Esophagus muscularis mucosa (tissue), 4 donors: ENCODE measurements at regions not wholly inside any gene's neighbourhood (a gene's known extent, or its start where the extent isn't known, plus 50 kb on each side); places are given as distances from the start of the nearest gene placed in this dataset.

Experiments used
- CTCF ChIP-seq, 3 experiments: fragments of 200-600 bp in 2 of 3; fragments of 450-650 bp in 1 of 3; sonication (generic) in 2 of 3; IDR thresholded peaks; one replicate each; pipeline ENCODE4 v1.5.1; 2017 to 2019; ENCODE audit warnings: antibody characterized with exemption in 3 of 3, mild to moderate bottlenecking in 2 of 3, moderate library complexity in 1 of 3
- EP300 ChIP-seq: sonication (generic); formaldehyde crosslinking; IDR thresholded peaks from one replicate; pipeline ENCODE4 v1.6.1; 2017; ENCODE audit warnings: antibody characterized with exemption
- POLR2AphosphoS5 ChIP-seq, 2 donors: sonication (generic); formaldehyde crosslinking; IDR thresholded peaks; one replicate each; pipeline ENCODE4 v1.6.1; 2017; ENCODE audit warnings: antibody characterized with exemption in 2 of 2

DNA sequence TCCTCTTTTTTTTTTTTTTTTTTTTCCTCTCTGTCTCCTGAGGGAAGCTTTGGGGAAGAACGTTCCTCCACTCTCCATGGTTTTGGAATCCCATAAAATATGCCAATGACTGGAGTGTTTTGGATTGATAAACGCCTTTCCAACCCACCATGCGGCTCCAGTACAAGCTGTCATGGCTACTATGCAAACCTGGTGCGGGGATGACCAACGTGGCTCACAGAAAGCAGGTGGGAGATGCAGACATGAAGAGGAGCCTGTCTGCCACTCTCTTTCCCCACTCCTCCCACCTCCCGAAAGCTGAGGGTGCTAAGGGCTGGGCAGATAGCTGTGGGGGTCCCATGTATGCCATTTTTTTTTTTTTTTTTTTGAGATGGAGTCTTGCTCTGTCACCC is 69.9 kb upstream of the SEC14L1 start:
- TF ChIP-seq EP300 = no peak
- no peak for TF ChIP-seq CTCF (IDR thresholded peaks at IDR 0.05)
- TF ChIP-seq POLR2AphosphoS5 (IDR thresholded peaks at IDR 0.05) = no peak
